ENCODE measurements at regions not wholly inside any gene's neighbourhood (a gene's known extent, or its start where the extent isn't known, plus 50 kb on each side); places are given as distances from the start of the nearest gene placed in this dataset.

- no peak overlapping the region for H3K4me3 ChIP-seq (ENCODE audit: extremely low read depth in 1 of 4, insufficient read depth in 2 of 4, low read depth in 3 of 4, low read length in 4 of 4)
- H3K4ac ChIP-seq (replicated peaks; ENCODE audit: insufficient read length, low read depth, low read length), result no peak overlapping the region
- CTCF ChIA-PET (ENCODE audit: partially characterized antibody), result no interaction called here
- H3K79me1 ChIP-seq (ENCODE audit: low read depth, low read length), result no peaks in the 10 kb centered on the region
- FAIRE-seq, result no peak
- no peak overlapping the region for H4K5ac ChIP-seq (ENCODE audit: insufficient read length, low read depth, low read length)
- H2AK5ac ChIP-seq (ENCODE audit: low read depth, low read length), result no peak overlapping the region
- H2AFZ ChIP-seq (ENCODE audit: low read length), result no peak overlapping the region
- no peaks in the 10 kb centered on the region for H3K23me2 ChIP-seq (ENCODE audit: low read depth, low read length)
- no peak overlapping the region for H2BK120ac ChIP-seq (replicated peaks; ENCODE audit: low read depth, low read length)
- H4K91ac ChIP-seq (replicated peaks; ENCODE audit: insufficient read length, low read length), result no peak overlapping the region
- H3K23ac ChIP-seq (ENCODE audit: insufficient read length), result no peak overlapping the region
- H3K4me2 ChIP-seq (ENCODE audit: insufficient read depth in 1 of 2, low read depth in 2 of 2, low read length in 2 of 2), result no peak overlapping the region
- DNase-seq (ENCODE audit: low read depth in 1 of 2, low spot score in 2 of 2), result no peak
- no peak overlapping the region for H3K18ac ChIP-seq (ENCODE audit: extremely low read depth, low read length)
- H4K20me1 ChIP-seq (replicated peaks in 1 of 2; ENCODE audit: control insufficient read depth in 1 of 2, insufficient read depth in 2 of 2, low read length in 2 of 2), result no peaks in the 10 kb centered on the region
- H2BK12ac ChIP-seq (ENCODE audit: low read depth, low read length), result no peak overlapping the region
- no peak overlapping the region for H3K56ac ChIP-seq (replicated peaks; ENCODE audit: insufficient read length, low read depth, low read length)
- H2BK15ac ChIP-seq (ENCODE audit: low read length), result no peak overlapping the region
- H3K14ac ChIP-seq (ENCODE audit: insufficient read length), result no peak overlapping the region
- no peak overlapping the region for H3K27ac ChIP-seq (ENCODE audit: low read depth, low read length)
- no peak overlapping the region for H2BK20ac ChIP-seq (ENCODE audit: low read length)
- 86% methylated on average over 3 of the region's 3 CpGs; no CpG with 5 or more reads in 1 of the 2 experiments for WGBS, 2 experiments (ENCODE audit: extremely low coverage in 1 of 2, insufficient coverage in 1 of 2, insufficient read length in 1 of 2, insufficient replicate concordance in 2 of 2, low coverage in 1 of 2, low lambda C conversion rate in 2 of 2, missing lambda C conversion rate in 1 of 2)
- H3K9ac ChIP-seq (replicated peaks in 1 of 4; ENCODE audit: extremely low read depth in 1 of 4, low read depth in 3 of 4, low read length in 3 of 4), result no peak overlapping the region
- no peaks in the 10 kb centered on the region for H3K4me1 ChIP-seq (replicated peaks in 1 of 4; ENCODE audit: control insufficient read depth in 3 of 4, insufficient read depth in 4 of 4, low read length in 3 of 4)
- no peaks in the 10 kb centered on the region for H3K36me3 ChIP-seq (ENCODE audit: control insufficient read depth in 2 of 4, insufficient read depth in 4 of 4, low read length in 3 of 4)
- no peaks in the 10 kb centered on the region for H3K79me2 ChIP-seq (ENCODE audit: control insufficient read depth in 1 of 2, insufficient read depth in 2 of 2, low read length in 2 of 2)
- H3K27me3 ChIP-seq (replicated peaks in 1 of 4; ENCODE audit: control insufficient read depth in 3 of 4, extremely low read depth in 1 of 4, insufficient read depth in 3 of 4, low read length in 3 of 4), result no peaks in the 10 kb centered on the region
- no peak overlapping the region for H2BK5ac ChIP-seq (ENCODE audit: low read depth, low read length)
- H4K8ac ChIP-seq (ENCODE audit: extremely low read depth, insufficient read depth, low read length), result no peak overlapping the region
- POLR2A ChIA-PET (ENCODE audit: partially characterized antibody), result no interaction called here
- H3K9me3 ChIP-seq (ENCODE audit: insufficient read depth in 2 of 2, low read depth in 1 of 2, low read length in 1 of 2), result no peaks in the 10 kb centered on the region
- TF ChIP-seq HDAC2 (IDR thresholded peaks at IDR 0.05; ENCODE audit: borderline replicate concordance in 1 of 2, low read depth in 2 of 2, low read length in 2 of 2) (no peak), SIN3A (conservative IDR thresholded peaks at IDR 0.05 in 1 of 2, IDR thresholded peaks at IDR 0.05 in 1 of 2; ENCODE audit: low read depth in 1 of 2, low read length in 2 of 2) (no peak), EP300 (IDR thresholded peaks at IDR 0.05; ENCODE audit: borderline replicate concordance in 1 of 2, low read depth in 2 of 2, low read length in 2 of 2) (no peak), ZNF274 (IDR thresholded peaks at IDR 0.05; ENCODE audit: borderline replicate concordance, extremely low read depth, low read length) (no peak), RNF2 (IDR thresholded peaks at IDR 0.05; ENCODE audit: borderline replicate concordance, low read depth, low read length, missing control alignments, poor library complexity, severe bottlenecking) (no peak), POLR2AphosphoS5 (IDR thresholded peaks at IDR 0.05; ENCODE audit: low read depth, low read length) (no peak), SRF (IDR thresholded peaks at IDR 0.05; ENCODE audit: low read depth, low read length) (no peak), ASH2L (IDR thresholded peaks at IDR 0.05; ENCODE audit: low read length) (no peak), KDM5A (IDR thresholded peaks at IDR 0.05; ENCODE audit: low read length) (no peak), RBBP5 (IDR thresholded peaks at IDR 0.05; ENCODE audit: borderline replicate concordance, low read depth, low read length) (no peak), BACH1 (IDR thresholded peaks at IDR 0.05; ENCODE audit: low read length) (no peak)
- TF ChIP-seq, protein P1, sequence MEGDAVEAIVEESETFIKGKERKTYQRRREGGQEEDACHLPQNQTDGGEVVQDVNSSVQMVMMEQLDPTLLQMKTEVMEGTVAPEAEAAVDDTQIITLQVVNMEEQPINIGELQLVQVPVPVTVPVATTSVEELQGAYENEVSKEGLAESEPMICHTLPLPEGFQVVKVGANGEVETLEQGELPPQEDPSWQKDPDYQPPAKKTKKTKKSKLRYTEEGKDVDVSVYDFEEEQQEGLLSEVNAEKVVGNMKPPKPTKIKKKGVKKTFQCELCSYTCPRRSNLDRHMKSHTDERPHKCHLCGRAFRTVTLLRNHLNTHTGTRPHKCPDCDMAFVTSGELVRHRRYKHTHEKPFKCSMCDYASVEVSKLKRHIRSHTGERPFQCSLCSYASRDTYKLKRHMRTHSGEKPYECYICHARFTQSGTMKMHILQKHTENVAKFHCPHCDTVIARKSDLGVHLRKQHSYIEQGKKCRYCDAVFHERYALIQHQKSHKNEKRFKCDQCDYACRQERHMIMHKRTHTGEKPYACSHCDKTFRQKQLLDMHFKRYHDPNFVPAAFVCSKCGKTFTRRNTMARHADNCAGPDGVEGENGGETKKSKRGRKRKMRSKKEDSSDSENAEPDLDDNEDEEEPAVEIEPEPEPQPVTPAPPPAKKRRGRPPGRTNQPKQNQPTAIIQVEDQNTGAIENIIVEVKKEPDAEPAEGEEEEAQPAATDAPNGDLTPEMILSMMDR (IDR thresholded peaks at IDR 0.05; ENCODE audit: control extremely low read depth in 1 of 3, insufficient read depth in 1 of 3, low read depth in 1 of 3, low read length in 3 of 3), result no peak
Observed at GRCh38 chr4:167595898-167596297, 361.6 kb upstream of the SPOCK3 start.
